ENCODE measurements at regions not wholly inside any gene's neighbourhood (a gene's known extent, or its start where the extent isn't known, plus 50 kb on each side); places are given as distances from the start of the nearest gene placed in this dataset.
"Not testable (repeated sequence)": the region's sequence is repeated elsewhere in the genome, so short reads cannot be mapped to it uniquely, and the experiment has no call there.

DNA sequence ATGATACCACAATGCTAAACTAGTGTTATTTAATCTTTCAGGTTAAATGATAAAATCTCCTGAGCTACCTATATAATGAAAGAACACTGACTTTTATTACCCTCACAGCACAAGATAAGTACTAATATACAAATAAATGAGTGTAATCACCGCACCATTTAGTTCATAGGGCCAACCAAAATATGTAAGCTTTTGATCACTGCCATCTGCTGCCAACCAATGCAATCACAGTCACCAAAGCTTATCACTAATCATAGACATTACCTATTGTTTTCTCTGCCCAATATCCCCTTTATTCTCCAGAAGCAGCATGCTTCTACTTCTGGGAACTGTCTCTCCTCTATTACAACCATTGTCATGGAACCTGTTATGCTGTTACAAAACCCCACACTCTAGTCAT is 151.6 kb upstream of the LRATD1 start:
- DNase-seq = no peak

- no peak for DNase-seq
These were observed 139.5 kb upstream of the LRATD1 start for GRCh38 chr2:14492920-14493503.

GRCh38 chr2:14494759-14495158 is 137.8 kb upstream of the LRATD1 start:
- DNase-seq = no peak

GRCh38 chr2:14501061-14501460 is 131.5 kb upstream of the LRATD1 start:
- DNase-seq = no peak

GRCh38 chr2:14506955-14507354 is 125.6 kb upstream of the LRATD1 start:
- DNase-seq = not testable (repeated sequence)

GRCh38 chr2:14511541-14511940 is 121.0 kb upstream of the LRATD1 start:
- no peak for DNase-seq

GRCh38 chr2:14513903-14514302 is 118.6 kb upstream of the LRATD1 start:
- no peak for DNase-seq

GRCh38 chr2:14516844-14517243 is 115.7 kb upstream of the LRATD1 start:
- no peak for DNase-seq

GRCh38 chr2:14517731-14518130 is 114.8 kb upstream of the LRATD1 start:
- no peak for DNase-seq

DNA sequence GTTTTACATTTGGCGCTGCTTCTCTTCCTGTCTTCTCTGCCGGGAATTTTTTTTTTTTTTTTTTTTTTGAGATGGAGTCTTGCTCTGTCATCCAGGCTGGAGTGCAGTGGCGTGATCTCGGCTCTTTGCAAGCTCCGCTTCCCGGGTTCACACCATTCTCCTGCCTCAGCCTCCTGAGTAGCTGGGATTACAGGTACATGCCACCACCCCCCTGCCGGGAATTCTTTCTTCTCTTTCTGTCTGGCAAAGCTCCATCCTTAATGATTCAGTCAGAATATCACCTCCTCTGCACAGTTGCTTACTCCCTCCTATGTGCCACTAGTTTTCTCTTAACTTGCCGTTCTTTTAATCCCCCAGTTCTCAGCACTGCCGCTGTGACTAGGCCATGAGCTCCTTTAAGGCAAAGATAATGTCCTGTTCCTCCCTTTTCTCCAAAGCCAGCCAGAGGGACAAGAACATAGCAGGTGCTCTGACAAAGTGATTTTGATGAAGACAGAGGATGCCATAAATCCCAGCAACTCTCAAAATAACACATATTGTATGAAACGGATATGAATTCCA is 112.1 kb upstream of the LRATD1 start:
- DNase-seq = no peak

DNA sequence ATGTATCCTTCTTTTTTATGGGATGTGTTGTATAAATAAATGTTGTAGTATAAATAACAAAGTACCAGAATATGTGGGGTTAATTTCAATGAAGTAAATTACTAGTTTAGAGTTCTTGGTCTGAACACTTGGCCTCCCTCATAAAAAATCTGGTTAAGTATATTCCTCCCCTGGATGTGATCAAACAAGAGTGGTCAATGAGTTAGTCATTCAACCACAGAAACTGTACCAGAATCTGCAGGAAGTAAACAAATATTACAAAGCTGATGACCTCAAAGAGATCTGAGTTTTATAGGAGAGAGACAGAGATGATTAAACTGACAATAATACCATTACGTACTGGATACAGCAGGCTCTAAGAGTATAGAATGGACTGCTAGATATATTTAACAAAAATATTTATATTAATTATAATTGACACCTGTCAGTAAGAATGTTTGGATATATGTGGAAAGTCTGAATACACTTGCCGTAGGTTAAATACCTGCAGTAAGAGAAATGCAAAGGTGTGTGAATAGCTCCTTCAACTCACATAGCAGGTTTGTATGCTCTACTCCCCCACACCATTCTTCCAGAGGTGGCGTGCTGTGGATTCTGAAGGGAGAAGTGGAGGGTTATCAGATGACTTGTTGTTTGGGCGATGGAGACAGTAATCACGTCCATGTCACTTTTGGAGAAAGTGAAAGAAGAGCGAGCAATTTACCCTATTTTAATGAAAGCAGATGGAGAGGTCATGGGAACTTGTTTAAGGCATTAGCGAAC is 108.3 kb upstream of the LRATD1 start:
- no peak for DNase-seq

- DNase-seq = no peak
These were observed 107.8 kb upstream of the LRATD1 start for GRCh38 chr2:14524803-14525080.

- no peak for DNase-seq
These were observed 102.0 kb upstream of the LRATD1 start for GRCh38 chr2:14530506-14530905.

GRCh38 chr2:14533131-14533757 is 99.3 kb upstream of the LRATD1 start:
- DNase-seq = no peak

DNA sequence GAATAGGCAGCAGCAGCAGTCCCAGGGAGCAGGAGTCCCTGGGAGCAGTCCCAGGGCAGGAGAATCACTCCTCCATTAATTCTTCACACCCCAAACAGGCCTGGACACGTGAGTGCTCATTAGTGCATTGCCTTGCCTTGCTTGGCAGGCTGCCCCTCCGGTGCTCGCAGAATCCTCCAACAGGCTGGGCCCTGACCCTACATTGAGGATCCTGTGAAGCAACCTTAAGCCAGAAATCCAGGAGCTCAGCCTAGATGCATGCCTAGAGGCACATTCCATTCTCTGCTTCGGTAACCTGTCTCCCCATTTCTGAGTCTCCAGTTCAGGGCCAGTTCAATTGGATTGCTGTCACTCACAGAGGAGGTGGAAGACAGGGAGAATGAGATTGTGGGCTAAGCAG is 97.4 kb upstream of the LRATD1 start:
- no peak for DNase-seq

GRCh38 chr2:14536976-14537375 is 95.5 kb upstream of the LRATD1 start:
- DNase-seq = no peak

- no peak for DNase-seq
These were observed 92.5 kb upstream of the LRATD1 start for GRCh38 chr2:14540015-14540414.

- no peak for DNase-seq
These were observed 89.2 kb upstream of the LRATD1 start for GRCh38 chr2:14543284-14543683.

- no peak for DNase-seq
These were observed 88.3 kb upstream of the LRATD1 start for GRCh38 chr2:14544247-14544646.

- DNase-seq = no peak
These were observed 84.7 kb upstream of the LRATD1 start for GRCh38 chr2:14547830-14548229.

DNA sequence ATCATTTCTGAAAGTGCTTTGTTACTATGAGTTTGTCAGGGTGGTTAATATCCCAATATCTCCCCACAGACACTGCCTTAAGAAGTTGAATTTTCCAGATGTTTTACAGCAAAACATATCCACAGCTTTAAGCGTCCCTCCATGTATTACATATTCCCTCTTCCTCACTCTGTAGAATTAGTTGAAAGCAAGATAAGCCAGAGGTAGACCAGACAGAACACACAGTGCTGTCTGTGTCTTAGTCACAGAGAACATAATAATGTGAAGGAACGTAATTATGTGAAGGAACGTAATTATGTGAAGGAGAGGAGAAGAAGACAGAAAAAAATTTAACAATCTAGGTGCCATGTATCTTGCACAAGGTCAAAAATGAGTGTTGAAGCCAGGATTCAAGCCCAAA is 81.9 kb upstream of the LRATD1 start:
- DNase-seq = no peak

DNA sequence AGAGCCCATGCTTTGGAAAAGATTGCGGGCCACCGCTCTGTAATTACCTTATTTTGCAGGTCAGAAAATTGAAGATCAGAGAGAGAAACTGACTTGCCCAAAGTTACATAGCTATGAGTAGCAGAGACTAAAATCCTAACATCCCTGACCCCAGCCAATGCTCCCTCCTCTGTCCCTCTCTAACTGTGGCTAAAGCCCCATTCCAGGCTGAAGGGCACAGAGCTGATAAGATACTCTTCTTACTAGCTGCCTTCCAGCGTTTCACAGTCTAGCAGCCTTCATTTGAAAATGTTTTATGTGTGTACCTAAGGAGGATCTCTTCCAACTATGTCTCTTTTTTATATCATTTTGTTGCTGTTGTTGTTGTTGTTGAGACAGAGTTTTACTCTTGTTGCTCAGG is 81.4 kb upstream of the LRATD1 start:
- no peak for DNase-seq

- no peak for DNase-seq
These were observed 80.2 kb upstream of the LRATD1 start for GRCh38 chr2:14552286-14552685.

DNA sequence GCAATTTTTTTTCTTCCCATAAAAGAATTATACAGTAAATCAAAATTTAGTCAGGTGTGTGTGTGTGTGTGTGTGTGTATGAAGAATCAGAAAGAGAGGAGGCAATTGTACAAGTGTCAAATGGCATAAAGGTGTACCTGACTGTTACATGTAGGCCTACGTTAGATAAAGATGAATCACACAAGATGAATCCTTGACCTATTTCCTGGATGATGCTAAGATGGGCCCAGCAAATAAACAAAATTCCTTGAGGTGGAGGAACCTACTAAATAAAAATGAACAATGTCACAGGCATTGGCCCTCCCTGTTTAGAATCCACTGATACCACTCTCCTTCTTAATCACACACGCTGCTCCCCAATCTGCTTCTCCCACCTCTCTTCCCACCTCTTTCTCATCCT is 79.7 kb upstream of the LRATD1 start:
- DNase-seq = no peak

Data from T-helper 2 cell (primary cell).